ENCODE measurements at regions not wholly inside any gene's neighbourhood (a gene's known extent, or its start where the extent isn't known, plus 50 kb on each side); places are given as distances from the start of the nearest gene placed in this dataset.
"Not testable (repeated sequence)": the region's sequence is repeated elsewhere in the genome, so short reads cannot be mapped to it uniquely, and the experiment has no call there.

DNA sequence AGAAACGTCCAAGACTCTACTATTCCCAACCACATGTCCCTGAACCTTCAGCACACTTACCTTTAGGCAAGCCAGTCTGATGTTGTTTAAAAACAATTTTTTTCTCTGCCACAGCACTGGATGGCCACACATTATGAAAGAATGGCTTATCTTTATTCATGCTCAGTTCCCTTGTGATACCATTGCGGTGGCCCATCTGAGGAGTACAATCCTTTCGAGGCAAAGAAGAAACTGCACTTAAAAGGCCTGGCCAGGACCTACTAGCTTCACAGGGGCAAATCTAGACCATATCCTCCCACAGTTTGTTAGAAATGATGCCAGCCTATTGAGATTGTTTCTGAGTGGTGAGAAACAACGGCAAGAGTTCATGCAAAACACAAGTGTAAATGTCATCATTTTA, 88.4 kb upstream of the PLEKHG1 start:
- peaks cover 19% of the 10 kb centered on the region for H3K27me3 Mint-ChIP-seq (ENCODE audit: low read depth)
- no peaks in the 10 kb centered on the region for H3K4me1 Mint-ChIP-seq (ENCODE audit: low read depth)
- DNase-seq (ENCODE audit: low spot score): no peak
- no peak overlapping the region for H3K4me3 Mint-ChIP-seq
- H3K27ac Mint-ChIP-seq: no peak overlapping the region
- H3K36me3 Mint-ChIP-seq (ENCODE audit: low read depth): no peaks in the 10 kb centered on the region
- no peaks in the 10 kb centered on the region for H3K9me3 Mint-ChIP-seq

DNA sequence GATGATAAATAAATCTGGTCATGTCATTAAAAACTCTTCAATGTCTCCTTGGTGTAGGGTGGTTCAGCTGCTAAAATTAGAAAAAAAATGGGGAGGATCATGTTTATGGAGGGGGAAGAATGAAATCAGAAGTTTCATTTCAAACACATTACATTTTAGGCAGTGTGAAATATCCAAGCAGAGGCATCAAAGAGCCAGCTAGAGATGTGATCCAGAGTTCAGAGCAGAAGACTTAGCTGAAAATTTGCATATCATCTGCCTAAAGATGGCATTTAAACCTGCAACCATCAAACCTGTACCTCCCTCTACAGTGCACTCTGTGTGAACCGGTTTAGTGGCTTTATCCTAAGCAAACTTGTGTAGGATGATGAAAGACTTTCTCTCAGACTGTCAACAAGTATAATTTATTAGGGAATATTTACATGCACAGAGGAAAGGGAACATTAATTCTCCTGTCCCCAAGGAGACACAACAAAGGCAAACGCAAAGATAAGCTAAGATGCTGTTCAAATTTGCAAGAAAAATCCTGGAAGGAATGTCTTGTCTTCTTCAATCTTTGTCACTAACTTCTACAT, 84.8 kb upstream of the PLEKHG1 start:
- DNase-seq (ENCODE audit: low spot score): no peak
- Mint-ChIP-seq H3K27me3 (ENCODE audit: low read depth) (peaks cover 16% of the 10 kb centered on the region), H3K36me3 (ENCODE audit: low read depth) (no peaks in the 10 kb centered on the region), H3K27ac (no peak overlapping the region), H3K9me3 (no peaks in the 10 kb centered on the region), H3K4me3 (no peak overlapping the region), H3K4me1 (ENCODE audit: low read depth) (no peaks in the 10 kb centered on the region)

DNA sequence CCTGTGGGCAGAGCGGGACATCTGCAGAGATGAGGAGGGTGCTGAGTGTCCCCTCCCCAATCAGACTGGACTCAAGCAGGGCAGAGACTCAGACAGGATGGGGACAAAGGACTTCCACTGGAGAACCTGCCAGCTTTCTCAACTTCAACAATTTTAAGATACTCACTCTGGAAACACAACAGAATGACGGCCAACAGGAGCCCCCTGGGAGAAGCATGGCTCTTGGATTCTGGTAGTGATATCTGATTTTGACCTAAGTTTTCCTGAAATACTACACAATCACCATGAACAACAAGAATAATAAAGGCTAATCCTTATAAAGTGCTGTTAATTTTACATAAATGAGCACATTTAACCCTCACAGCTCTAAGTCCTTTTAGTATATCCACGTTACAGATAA, 83.5 kb upstream of the PLEKHG1 start:
- Mint-ChIP-seq H3K4me3 (no peak overlapping the region), H3K9me3 (no peaks in the 10 kb centered on the region), H3K27ac (no peak overlapping the region), H3K36me3 (ENCODE audit: low read depth) (no peaks in the 10 kb centered on the region), H3K27me3 (ENCODE audit: low read depth) (peaks cover 16% of the 10 kb centered on the region), H3K4me1 (ENCODE audit: low read depth) (no peaks in the 10 kb centered on the region)
- DNase-seq (ENCODE audit: low spot score): no peak

DNA sequence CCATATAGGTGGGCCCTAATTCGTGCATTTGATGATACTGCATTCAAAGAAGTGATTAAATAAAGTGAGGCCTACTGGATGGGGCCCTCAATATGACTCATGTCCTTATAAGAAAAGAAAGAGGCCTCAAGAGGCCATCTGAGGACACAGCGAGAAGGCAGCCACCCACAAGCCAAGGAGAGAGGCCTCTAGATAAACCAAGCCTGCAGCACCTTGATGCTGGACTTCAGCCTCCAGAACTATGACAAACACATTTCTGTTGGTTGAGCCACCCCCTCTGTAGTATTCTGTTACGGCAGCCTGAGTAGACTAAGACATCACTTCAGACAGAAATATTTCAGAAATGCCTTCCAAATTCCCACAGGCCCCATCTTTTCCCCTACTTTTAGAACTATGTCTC, 82.5 kb upstream of the PLEKHG1 start:
- no peaks in the 10 kb centered on the region for H3K9me3 Mint-ChIP-seq
- no peak overlapping the region for H3K4me3 Mint-ChIP-seq

DNA sequence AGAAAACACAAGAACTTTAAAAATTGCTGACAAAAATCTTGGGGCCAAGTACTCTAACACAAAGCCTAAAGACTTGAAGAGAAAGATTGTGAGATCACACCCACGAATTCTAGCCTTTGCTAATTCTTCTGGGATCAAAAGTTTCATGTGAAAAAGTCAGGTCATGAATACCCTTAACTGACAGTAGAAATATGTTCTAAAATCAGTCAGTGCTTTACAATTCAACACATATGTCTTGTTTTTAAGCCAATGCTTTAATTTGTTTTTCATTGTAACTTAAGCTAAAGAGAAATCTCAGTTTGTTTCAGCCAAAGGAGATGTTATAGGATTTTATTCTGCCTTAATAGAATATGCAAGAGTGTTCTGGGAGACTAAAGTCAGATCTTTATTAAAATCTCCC, 78.2 kb upstream of the PLEKHG1 start:
- Mint-ChIP-seq H3K27me3 (ENCODE audit: low read depth) (peaks cover 4% of the 10 kb centered on the region), H3K36me3 (ENCODE audit: low read depth) (no peaks in the 10 kb centered on the region), H3K27ac (no peak overlapping the region), H3K4me1 (ENCODE audit: low read depth) (no peaks in the 10 kb centered on the region), H3K4me3 (no peak overlapping the region), H3K9me3 (no peaks in the 10 kb centered on the region)
- DNase-seq (ENCODE audit: low spot score): no peak

More for the DNA sequence above, 82.5 kb upstream of the PLEKHG1 start:
- Mint-ChIP-seq H3K27me3 (ENCODE audit: low read depth) (peaks cover 11% of the 10 kb centered on the region), H3K4me1 (ENCODE audit: low read depth) (no peaks in the 10 kb centered on the region), H3K27ac (no peak overlapping the region), H3K36me3 (ENCODE audit: low read depth) (no peaks in the 10 kb centered on the region)
- DNase-seq (ENCODE audit: low spot score): no peak

DNA sequence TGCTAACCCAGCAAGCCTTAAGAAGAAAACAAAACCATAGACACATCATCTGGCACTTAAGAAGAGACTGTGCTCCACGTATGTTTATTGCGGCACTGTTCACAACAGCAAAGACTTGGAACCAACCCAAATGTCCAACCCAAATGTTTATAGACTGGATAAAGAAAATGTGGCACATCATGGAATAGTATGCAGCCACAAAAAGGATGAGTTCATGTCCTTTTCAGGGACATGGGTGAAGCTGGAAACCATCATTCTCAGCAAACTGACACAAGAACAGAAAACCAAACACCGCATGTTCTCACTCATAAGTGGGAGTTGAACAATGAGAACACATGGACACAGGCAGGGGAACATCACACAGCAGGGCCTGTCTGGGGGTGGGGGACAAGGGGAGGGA, 76.5 kb upstream of the PLEKHG1 start:
- H3K27me3 Mint-ChIP-seq (ENCODE audit: low read depth); H3K9me3 Mint-ChIP-seq; DNase-seq (ENCODE audit: low spot score); H3K4me1 Mint-ChIP-seq (ENCODE audit: low read depth); H3K27ac Mint-ChIP-seq; H3K36me3 Mint-ChIP-seq (ENCODE audit: low read depth); H3K4me3 Mint-ChIP-seq: not testable (repeated sequence)

DNA sequence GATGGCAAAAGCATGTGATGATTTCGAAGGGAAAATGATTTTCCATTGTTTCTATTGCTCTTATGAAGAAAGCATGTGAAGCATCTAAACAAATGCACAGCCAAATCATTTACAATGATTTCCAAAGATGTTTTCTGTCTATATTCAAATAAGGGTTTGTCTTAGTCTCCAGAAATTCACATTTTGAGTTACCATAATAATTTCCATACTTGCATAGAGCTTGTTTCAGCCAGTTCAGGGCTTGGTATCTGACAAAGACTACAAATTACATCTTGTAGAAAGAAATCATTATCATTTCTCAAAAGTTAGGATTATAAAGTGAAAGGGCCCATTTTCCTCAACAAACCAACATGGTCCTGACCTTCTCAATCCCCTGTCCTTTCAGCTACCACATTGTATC, 74.4 kb upstream of the PLEKHG1 start:
- no peaks in the 10 kb centered on the region for H3K36me3 Mint-ChIP-seq (ENCODE audit: low read depth)
- H3K27me3 Mint-ChIP-seq (ENCODE audit: low read depth): peaks cover 14% of the 10 kb centered on the region
- no peak overlapping the region for H3K27ac Mint-ChIP-seq
- H3K4me1 Mint-ChIP-seq (ENCODE audit: low read depth): no peaks in the 10 kb centered on the region
- H3K4me3 Mint-ChIP-seq: no peak overlapping the region
- no peak for DNase-seq (ENCODE audit: low spot score)
- no peaks in the 10 kb centered on the region for H3K9me3 Mint-ChIP-seq

DNA sequence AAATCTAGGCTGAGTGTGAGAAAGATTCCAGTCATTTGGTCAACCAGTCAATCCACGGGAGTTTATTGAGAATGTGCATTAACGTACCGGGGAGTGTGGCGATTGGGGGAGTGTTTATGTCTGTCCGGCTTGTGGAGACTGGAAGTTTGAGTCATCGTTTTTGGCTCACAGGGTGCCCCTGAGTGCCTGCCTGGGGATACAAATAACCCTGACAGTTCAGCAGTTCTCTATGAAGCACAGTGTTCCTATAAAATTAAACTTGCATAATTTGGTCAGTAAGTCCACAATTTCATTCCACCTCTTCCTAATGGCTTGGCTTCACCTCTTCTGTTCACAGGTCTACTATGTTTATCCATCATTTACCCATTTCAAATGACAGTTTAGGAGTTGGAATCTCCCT, 72.6 kb upstream of the PLEKHG1 start:
- Mint-ChIP-seq H3K4me1 (ENCODE audit: low read depth) (no peaks in the 10 kb centered on the region), H3K9me3 (no peaks in the 10 kb centered on the region), H3K36me3 (ENCODE audit: low read depth) (no peaks in the 10 kb centered on the region), H3K4me3 (no peak overlapping the region), H3K27me3 (ENCODE audit: low read depth) (peaks cover 14% of the 10 kb centered on the region), H3K27ac (no peak overlapping the region)
- no peak for DNase-seq (ENCODE audit: low spot score)

DNA sequence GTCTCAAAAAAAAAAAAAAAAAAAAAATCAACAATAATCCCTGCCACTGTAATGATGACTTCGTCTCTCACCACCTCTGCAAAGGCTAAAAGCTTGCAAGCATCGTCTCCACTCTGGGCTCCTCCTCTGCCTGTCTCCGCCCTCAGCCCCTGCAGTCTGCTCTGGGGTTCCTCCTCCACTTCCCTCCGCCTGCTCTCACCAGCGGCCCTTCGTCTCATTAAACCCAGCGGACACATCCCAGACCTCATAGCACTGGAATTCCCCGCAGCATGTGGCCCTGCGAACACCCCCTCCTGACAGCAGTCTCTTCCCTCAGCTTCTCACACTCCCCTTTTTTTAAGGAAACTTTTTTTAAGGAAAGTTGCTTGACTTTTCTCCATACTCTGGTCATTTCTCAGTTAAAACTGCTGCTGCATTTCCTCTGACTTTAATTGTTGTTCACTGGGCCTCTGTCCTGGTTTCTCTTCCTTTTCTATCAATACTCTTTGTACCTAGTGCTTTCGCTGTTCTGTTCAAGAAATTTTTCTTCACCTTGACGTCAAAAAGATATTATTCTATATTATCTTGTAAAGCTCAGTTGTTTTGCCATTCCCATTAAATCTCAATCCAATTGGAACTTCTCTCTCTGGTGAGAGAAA, 70.9 kb upstream of the PLEKHG1 start:
- Mint-ChIP-seq H3K4me3 (no peak overlapping the region), H3K4me1 (ENCODE audit: low read depth) (no peaks in the 10 kb centered on the region), H3K27ac (no peak overlapping the region), H3K36me3 (ENCODE audit: low read depth) (no peaks in the 10 kb centered on the region), H3K9me3 (no peaks in the 10 kb centered on the region), H3K27me3 (ENCODE audit: low read depth) (peaks cover 14% of the 10 kb centered on the region)
- no peak for DNase-seq (ENCODE audit: low spot score)

DNA sequence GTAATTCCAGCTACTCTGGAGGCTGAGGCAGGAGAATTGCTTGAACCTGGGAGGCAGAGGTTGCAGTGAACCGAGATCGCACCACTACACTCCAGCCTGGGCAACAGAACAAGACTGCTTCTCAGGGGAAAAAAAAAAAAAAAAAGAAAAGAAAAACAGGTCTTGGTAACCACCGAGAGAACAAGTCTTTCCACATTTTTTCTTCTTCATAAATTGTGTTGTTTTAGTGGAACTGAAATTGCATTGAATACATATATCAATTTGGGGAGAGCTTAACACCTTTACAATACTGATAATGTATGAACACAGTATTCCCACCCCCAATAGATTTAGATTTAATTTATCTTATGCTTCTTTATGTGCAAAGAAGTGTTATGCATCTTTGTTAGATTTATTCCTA, 70.0 kb upstream of the PLEKHG1 start:
- DNase-seq (ENCODE audit: low spot score): no peak
- Mint-ChIP-seq H3K4me3 (no peak overlapping the region), H3K36me3 (ENCODE audit: low read depth) (no peaks in the 10 kb centered on the region), H3K9me3 (no peaks in the 10 kb centered on the region), H3K27ac (no peak overlapping the region), H3K4me1 (ENCODE audit: low read depth) (no peaks in the 10 kb centered on the region), H3K27me3 (ENCODE audit: low read depth) (peaks cover 14% of the 10 kb centered on the region)

DNA sequence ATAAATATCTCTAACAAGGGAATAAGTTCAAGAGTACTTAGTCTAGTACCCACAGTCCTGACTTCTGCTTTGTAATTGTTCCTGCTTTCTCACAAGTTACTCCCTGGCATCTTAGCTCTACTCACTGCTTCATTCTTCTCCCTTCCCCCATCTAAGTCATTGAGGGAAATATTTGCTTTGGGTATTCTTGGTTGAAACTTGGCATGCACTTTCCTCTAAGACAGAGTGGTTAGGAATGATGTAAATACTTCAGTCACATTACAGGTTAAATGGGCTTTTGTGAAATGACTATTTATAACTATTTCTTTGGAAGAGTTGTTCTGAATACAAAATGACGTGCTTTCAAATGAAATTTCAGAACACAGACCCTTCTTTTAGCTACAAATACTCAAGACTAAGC, 67.7 kb upstream of the PLEKHG1 start:
- no peak for DNase-seq (ENCODE audit: low spot score)
- peaks cover 9% of the 10 kb centered on the region for H3K27me3 Mint-ChIP-seq (ENCODE audit: low read depth)
- no peak overlapping the region for H3K4me3 Mint-ChIP-seq
- H3K36me3 Mint-ChIP-seq (ENCODE audit: low read depth): no peaks in the 10 kb centered on the region
- no peaks in the 10 kb centered on the region for H3K9me3 Mint-ChIP-seq
- H3K4me1 Mint-ChIP-seq (ENCODE audit: low read depth): no peaks in the 10 kb centered on the region
- H3K27ac Mint-ChIP-seq: no peak overlapping the region

DNA sequence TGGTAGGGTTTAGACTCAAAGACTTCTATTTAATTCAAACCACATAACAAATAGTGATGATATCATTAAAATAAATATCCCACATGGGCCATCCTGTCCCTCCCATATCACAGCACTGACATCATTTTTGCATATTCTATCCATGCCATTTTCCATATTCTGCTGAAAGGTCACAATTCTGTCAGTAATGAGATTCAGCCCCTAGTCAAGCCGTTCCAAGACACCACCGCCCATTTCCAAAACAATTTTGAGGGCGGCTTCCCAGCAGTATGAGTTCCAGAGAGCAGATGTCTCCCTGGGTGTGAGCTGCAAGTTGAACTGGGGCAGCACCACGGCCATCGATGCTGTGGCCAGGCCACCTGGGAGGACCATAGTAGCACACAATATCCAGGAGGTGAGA, 65.1 kb upstream of the PLEKHG1 start:
- H3K27me3 Mint-ChIP-seq (ENCODE audit: low read depth): peaks cover 5% of the 10 kb centered on the region
- no peak overlapping the region for H3K27ac Mint-ChIP-seq
- DNase-seq (ENCODE audit: low spot score): no peak
- H3K4me1 Mint-ChIP-seq (ENCODE audit: low read depth): no peaks in the 10 kb centered on the region
- H3K36me3 Mint-ChIP-seq (ENCODE audit: low read depth): no peaks in the 10 kb centered on the region
- no peaks in the 10 kb centered on the region for H3K9me3 Mint-ChIP-seq
- H3K4me3 Mint-ChIP-seq: no peak overlapping the region

DNA sequence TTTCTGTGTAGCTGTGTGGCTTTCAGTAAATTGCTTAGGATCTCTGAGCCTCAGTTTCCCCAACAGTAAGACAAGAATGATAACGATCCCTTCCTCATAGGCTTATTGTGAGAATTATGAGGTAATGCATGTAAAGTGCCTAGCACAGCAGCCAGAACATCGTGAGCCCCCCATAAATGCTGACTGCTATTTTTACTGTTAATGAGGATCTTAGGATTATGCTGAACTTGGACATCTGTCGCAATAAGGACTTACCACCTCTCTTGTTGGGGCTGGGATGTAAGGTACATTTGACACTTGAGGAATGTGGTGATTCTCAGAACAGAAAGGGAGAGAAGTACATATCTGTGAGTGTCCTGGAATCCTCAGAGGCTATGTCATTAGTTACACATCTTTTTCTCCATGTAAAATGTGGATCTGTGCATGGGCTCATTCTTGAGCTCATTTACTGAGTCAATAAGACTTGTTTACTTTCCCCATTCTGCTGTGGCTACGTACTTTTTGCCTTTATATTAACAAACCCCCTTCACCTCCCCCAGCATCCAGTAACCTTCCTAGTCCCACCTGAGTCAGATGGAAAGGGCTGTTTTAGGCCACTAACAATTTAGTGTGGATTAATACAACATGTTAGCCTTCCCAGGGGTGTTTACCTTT, 64.4 kb upstream of the PLEKHG1 start:
- H3K36me3 Mint-ChIP-seq (ENCODE audit: low read depth): no peaks in the 10 kb centered on the region
- H3K27ac Mint-ChIP-seq: no peak overlapping the region
- H3K4me3 Mint-ChIP-seq: no peak overlapping the region
- H3K9me3 Mint-ChIP-seq: no peaks in the 10 kb centered on the region
- peaks cover 1% of the 10 kb centered on the region for H3K4me1 Mint-ChIP-seq (ENCODE audit: low read depth)
- H3K27me3 Mint-ChIP-seq (ENCODE audit: low read depth): peaks cover 6% of the 10 kb centered on the region
- no peak for DNase-seq (ENCODE audit: low spot score)

DNA sequence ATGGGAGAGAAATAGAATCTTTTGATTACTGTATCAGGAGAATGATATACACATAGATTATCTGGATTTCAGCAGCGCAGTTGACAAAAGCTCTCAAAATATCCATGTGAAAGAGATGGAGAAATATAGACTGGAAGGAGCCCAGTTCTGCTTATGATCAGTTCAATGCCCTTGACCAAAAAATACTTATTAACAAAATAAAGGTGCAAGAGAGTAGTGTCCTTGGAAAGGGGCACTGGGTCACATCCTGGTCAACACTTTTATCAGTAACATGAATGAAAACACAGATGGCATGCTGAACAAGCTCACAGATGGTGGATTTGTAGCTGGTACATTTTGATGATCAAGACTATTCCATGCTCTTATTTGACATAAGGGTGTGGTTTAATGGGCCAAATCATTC, 63.9 kb upstream of the PLEKHG1 start:
- Mint-ChIP-seq H3K4me3 (no peak overlapping the region), H3K36me3 (ENCODE audit: low read depth) (no peaks in the 10 kb centered on the region), H3K27me3 (ENCODE audit: low read depth) (peaks cover 6% of the 10 kb centered on the region), H3K9me3 (no peaks in the 10 kb centered on the region), H3K27ac (no peak overlapping the region), H3K4me1 (ENCODE audit: low read depth) (peaks cover 1% of the 10 kb centered on the region)
- DNase-seq (ENCODE audit: low spot score): no peak

DNA sequence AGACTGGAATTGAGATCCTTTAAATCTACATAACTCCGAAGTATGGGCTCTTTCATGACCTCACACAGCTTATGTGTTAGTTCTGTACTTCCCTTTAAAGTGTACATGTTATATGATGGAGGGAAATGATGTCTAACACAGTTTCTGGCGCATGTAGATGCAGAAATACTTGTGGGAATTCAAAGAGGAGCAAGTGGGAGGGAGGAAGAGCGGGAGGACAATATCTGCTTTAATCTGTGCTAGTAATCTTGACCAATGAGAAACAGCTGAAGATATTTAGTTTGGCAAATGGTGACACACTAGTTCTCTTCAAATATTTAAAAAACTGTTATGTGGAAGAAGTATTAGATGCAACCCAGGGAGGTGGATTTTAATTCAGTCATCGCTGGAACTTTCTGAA, 62.9 kb upstream of the PLEKHG1 start:
- H3K4me3 Mint-ChIP-seq: no peak overlapping the region
- H3K27ac Mint-ChIP-seq: no peak overlapping the region
- H3K27me3 Mint-ChIP-seq (ENCODE audit: low read depth): peaks cover 6% of the 10 kb centered on the region
- H3K36me3 Mint-ChIP-seq (ENCODE audit: low read depth): no peaks in the 10 kb centered on the region
- no peaks in the 10 kb centered on the region for H3K9me3 Mint-ChIP-seq
- no peak for DNase-seq (ENCODE audit: low spot score)
- H3K4me1 Mint-ChIP-seq (ENCODE audit: low read depth): peaks cover 1% of the 10 kb centered on the region
